ENCODE measurements at regions not wholly inside any gene's neighbourhood (a gene's known extent, or its start where the extent isn't known, plus 50 kb on each side); places are given as distances from the start of the nearest gene placed in this dataset.

GRCh38 chr2:196337208-196337953 is 166.0 kb upstream of the STK17B start:
- H2AFZ ChIP-seq (ENCODE audit: low read depth, low read length): no peak overlapping the region; the same call in 1 of the 2 replicates
- no peaks in the 10 kb centered on the region for H3K9me3 ChIP-seq (replicated peaks; ENCODE audit: control insufficient read depth, insufficient read depth, low read depth, low read length)
- no peaks in the 10 kb centered on the region for H3K79me2 ChIP-seq (ENCODE audit: control insufficient read depth, insufficient read depth, low read length)
- FAIRE-seq (peak; percentile 57), DNase-seq (ENCODE audit: extremely low read depth in 1 of 4, low spot score in 3 of 4) (peak; percentile 31 to 46 (median 41)), ATAC-seq (peak; percentile 84)
- in situ Hi-C loops (cut with MboI): loop anchor here (5.0 kb wide), 1 partner anchor 205 kb away; no protein-coding TSS in a partner anchor
- no peak overlapping the region for H3K27ac ChIP-seq (ENCODE audit: extremely low read depth, low read depth, low read length)
- 13% methylated on average over 4 of the region's 6 CpGs for WGBS (ENCODE audit: insufficient coverage, low coverage, missing lambda C conversion rate)
- H3K36me3 ChIP-seq (ENCODE audit: control insufficient read depth, insufficient read depth, low read length): no peaks in the 10 kb centered on the region
- H4K20me1 ChIP-seq (replicated peaks; ENCODE audit: control insufficient read depth, insufficient read depth, low read length): no peaks in the 10 kb centered on the region
- no peaks in the 10 kb centered on the region for H3K27me3 ChIP-seq (ENCODE audit: control insufficient read depth in 2 of 2, insufficient read depth in 2 of 2, low read length in 2 of 2)
- BruUV-seq (replicated peaks): no TSS peak
- no peak overlapping the region for H3K4me2 ChIP-seq (ENCODE audit: insufficient read depth, low read length)
- H3K9ac ChIP-seq (ENCODE audit: insufficient read depth in 1 of 2, low read depth in 2 of 2, low read length in 2 of 2): no peak overlapping the region
- no peaks in the 10 kb centered on the region for H3K9me1 ChIP-seq (ENCODE audit: control insufficient read depth, insufficient read depth, low read length)
- intact Hi-C loops (cut with micrococcal nuclease): loop anchor here (1.0 to 5.0 kb wide), 5 partner anchors 39 to 259 kb away; no protein-coding TSS in a partner anchor
- H3K4me3 ChIP-seq: no peak overlapping the region
- POLR2A ChIA-PET: interaction anchor here (0.7 kb wide), 1 partner anchor 24 kb away, joined by 3 read pairs; no protein-coding TSS in a partner anchor
- H3K4me1 ChIP-seq (replicated peaks in 1 of 2; ENCODE audit: control insufficient read depth in 2 of 2, insufficient read depth in 2 of 2, low read length in 2 of 2): no peaks in the 10 kb centered on the region
- CTCF ChIA-PET (ENCODE audit: low intra/inter-chr PET ratio): interaction anchor here (0.6 to 1.9 kb wide), 3 partner anchors 97 to 258 kb away, joined by 3 to 11 read pairs (median 7); no protein-coding TSS in a partner anchor
- no peak for TF ChIP-seq PHB (CRISPR knock-in tag; IDR thresholded peaks at IDR 0.05)
- TF ChIP-seq ATF4 (CRISPR knock-in tag; IDR thresholded peaks at IDR 0.05): no peak
- TF ChIP-seq AFF1 (IDR thresholded peaks at IDR 0.05; ENCODE audit: low read depth in 1 of 2, partially characterized antibody in 2 of 2): peak in 1 of 2 experiments; percentile 76
- TF ChIP-seq NFIC (IDR thresholded peaks at IDR 0.05): peak; percentile 27; the same call in 1 of the 2 replicates
- TF ChIP-seq RAD21 (CRISPR knock-in tag; conservative IDR thresholded peaks at IDR 0.05 in 1 of 2, IDR thresholded peaks at IDR 0.05 in 1 of 2): peak in 1 of 2 experiments; percentile 61; a peak in 2 of 4 replicates
- no peak for TF ChIP-seq MBD2 (IDR thresholded peaks at IDR 0.05; ENCODE audit: borderline replicate concordance, low read depth)
- TF ChIP-seq CXXC5 (CRISPR knock-in tag; IDR thresholded peaks at IDR 0.05): no peak
- TF ChIP-seq ZNF384 (IDR thresholded peaks at IDR 0.05; ENCODE audit: low read depth, low read length): peak; percentile 52; the same call in 1 of the 2 replicates
- peak; percentile 46; the same call in 1 of the 2 replicates for TF ChIP-seq SMC3 (conservative IDR thresholded peaks at IDR 0.05; ENCODE audit: insufficient read depth, low read depth, low read length)
- no peak for TF ChIP-seq SMAD2 (IDR thresholded peaks at IDR 0.05; ENCODE audit: low read depth, low read length)
